ENCODE measurements at regions not wholly inside any gene's neighbourhood (a gene's known extent, or its start where the extent isn't known, plus 50 kb on each side); places are given as distances from the start of the nearest gene placed in this dataset.

DNA sequence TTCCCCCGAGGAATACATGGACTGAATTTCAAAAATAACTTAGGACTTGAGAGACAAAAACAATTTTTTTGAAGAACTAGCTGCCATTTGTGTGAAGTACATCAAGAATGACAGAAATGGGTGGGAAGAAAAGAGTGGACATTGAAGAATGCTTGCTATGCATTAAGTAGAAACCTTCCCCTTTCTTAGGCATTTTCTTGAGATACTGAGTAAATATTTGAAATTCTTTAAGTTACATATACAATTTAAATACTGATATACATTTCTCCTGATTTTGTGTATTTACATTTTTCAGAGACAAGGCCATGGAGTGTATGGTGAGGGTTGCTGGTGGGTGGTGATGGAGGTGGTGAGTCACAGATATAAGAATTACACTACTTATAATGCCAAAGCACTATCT, 319.3 kb upstream of the ADAMTSL1 start:
- Mint-ChIP-seq H3K27me3 (ENCODE audit: unreplicated experiment) (no peaks in the 10 kb centered on the region), H3K4me3 (ENCODE audit: unreplicated experiment) (no peak overlapping the region), H3K4me1 (ENCODE audit: unreplicated experiment) (no peaks in the 10 kb centered on the region), H3K9me3 (ENCODE audit: unreplicated experiment) (no peaks in the 10 kb centered on the region), H3K36me3 (ENCODE audit: low read depth, unreplicated experiment) (no peaks in the 10 kb centered on the region), H3K27ac (ENCODE audit: unreplicated experiment) (no peak overlapping the region)
- TF ChIP-seq, protein P1, sequence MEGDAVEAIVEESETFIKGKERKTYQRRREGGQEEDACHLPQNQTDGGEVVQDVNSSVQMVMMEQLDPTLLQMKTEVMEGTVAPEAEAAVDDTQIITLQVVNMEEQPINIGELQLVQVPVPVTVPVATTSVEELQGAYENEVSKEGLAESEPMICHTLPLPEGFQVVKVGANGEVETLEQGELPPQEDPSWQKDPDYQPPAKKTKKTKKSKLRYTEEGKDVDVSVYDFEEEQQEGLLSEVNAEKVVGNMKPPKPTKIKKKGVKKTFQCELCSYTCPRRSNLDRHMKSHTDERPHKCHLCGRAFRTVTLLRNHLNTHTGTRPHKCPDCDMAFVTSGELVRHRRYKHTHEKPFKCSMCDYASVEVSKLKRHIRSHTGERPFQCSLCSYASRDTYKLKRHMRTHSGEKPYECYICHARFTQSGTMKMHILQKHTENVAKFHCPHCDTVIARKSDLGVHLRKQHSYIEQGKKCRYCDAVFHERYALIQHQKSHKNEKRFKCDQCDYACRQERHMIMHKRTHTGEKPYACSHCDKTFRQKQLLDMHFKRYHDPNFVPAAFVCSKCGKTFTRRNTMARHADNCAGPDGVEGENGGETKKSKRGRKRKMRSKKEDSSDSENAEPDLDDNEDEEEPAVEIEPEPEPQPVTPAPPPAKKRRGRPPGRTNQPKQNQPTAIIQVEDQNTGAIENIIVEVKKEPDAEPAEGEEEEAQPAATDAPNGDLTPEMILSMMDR (IDR thresholded peaks at IDR 0.05; ENCODE audit: unreplicated experiment), result no peak
- DNase-seq (ENCODE audit: low spot score), result no peak

DNA sequence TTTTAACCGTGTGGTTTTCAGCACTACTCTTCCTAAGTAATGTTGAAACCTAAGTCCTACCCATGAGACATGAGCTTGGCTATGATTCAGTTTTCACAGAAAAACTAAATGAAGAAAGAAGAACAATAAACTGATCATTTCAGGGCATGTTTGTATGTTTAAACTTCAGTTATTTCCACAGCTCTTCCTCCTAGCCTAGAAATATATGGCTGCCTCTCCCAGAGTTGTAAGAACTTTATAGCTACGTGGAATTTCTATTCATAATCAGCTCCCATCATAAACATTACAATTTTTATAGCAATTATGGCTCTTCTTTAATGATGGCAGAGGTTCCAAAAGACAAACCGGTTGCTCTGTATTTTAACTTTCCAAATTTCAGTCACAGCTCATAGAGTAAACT, 314.7 kb upstream of the ADAMTSL1 start:
- Mint-ChIP-seq H3K27me3 (ENCODE audit: unreplicated experiment) (no peaks in the 10 kb centered on the region), H3K36me3 (ENCODE audit: low read depth, unreplicated experiment) (no peaks in the 10 kb centered on the region), H3K9me3 (ENCODE audit: unreplicated experiment) (no peaks in the 10 kb centered on the region), H3K4me1 (ENCODE audit: unreplicated experiment) (no peaks in the 10 kb centered on the region), H3K27ac (ENCODE audit: unreplicated experiment) (no peak overlapping the region), H3K4me3 (ENCODE audit: unreplicated experiment) (no peak overlapping the region)
- DNase-seq (ENCODE audit: low spot score), result no peak
- TF ChIP-seq, protein P1 (IDR thresholded peaks at IDR 0.05; ENCODE audit: unreplicated experiment), result no peak

DNA sequence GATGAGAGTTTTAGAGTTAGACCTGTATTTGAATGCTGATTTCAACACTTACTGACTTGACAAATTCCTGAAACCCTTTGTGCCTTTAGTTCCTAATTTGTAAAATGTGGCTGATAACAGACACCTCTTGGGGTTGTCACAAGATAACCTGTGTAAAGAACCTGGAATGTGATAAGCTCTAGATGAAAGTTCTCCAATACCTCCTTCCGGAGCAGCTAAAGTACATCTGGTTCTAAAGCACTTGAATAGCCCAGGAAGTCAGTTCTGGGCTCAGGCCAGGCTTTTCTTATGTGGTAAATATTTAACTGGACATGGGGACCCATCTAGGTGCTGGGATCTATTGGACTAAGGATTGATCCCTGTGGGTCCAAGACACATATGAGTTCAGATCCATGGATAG, 310.8 kb upstream of the ADAMTSL1 start:
- no peak for DNase-seq (ENCODE audit: low spot score)
- TF ChIP-seq, protein P1 (IDR thresholded peaks at IDR 0.05; ENCODE audit: unreplicated experiment), result no peak
- no peak overlapping the region for H3K4me3 Mint-ChIP-seq (ENCODE audit: unreplicated experiment)
- no peaks in the 10 kb centered on the region for H3K36me3 Mint-ChIP-seq (ENCODE audit: low read depth, unreplicated experiment)
- no peak overlapping the region for H3K27ac Mint-ChIP-seq (ENCODE audit: unreplicated experiment)
- no peaks in the 10 kb centered on the region for H3K4me1 Mint-ChIP-seq (ENCODE audit: unreplicated experiment)
- no peaks in the 10 kb centered on the region for H3K9me3 Mint-ChIP-seq (ENCODE audit: unreplicated experiment)
- no peaks in the 10 kb centered on the region for H3K27me3 Mint-ChIP-seq (ENCODE audit: unreplicated experiment)

DNA sequence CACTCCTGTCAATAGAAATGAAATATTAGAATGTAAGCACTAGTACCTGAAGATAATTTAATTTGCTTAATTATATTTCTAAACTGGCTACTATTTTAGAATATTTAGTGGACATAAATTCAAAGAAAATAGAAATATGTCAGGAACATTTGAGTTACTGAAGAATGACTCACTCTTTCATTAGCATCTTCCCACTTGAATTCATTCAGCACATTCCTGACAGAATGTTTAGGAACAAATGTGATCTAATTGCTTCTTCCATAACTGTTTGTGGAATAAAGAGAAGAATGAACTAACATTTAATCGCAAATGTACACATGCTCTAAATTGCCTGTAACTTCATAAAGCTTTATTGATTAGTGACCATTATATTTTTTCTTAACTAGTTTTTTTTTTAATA, 306.2 kb upstream of the ADAMTSL1 start:
- Mint-ChIP-seq H3K9me3 (ENCODE audit: unreplicated experiment) (no peaks in the 10 kb centered on the region), H3K27me3 (ENCODE audit: unreplicated experiment) (peaks cover 2% of the 10 kb centered on the region), H3K4me3 (ENCODE audit: unreplicated experiment) (no peak overlapping the region)

DNA sequence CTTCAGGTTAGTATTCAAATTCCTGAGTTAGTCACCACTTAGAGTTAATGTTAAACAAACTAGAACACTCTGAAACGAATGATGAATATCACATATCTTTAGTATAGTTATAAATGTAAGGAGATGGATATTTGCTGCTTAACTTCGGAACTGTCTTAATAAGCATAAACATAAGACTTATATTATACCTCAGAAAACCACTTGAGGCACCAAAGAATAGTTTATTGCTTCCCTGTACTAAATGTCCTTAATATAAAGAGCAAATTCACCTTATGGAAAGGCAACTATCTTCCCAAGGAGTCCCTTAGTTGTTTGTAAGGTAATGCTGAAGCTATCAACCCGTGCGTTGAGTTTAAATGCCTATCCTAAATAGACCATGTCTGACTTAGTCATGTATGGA, 300.0 kb upstream of the ADAMTSL1 start:
- Mint-ChIP-seq H3K9me3 (ENCODE audit: unreplicated experiment) (peaks cover 6% of the 10 kb centered on the region), H3K27me3 (ENCODE audit: unreplicated experiment) (peaks cover 2% of the 10 kb centered on the region), H3K36me3 (ENCODE audit: low read depth, unreplicated experiment) (no peaks in the 10 kb centered on the region), H3K27ac (ENCODE audit: unreplicated experiment) (no peak overlapping the region), H3K4me1 (ENCODE audit: unreplicated experiment) (no peaks in the 10 kb centered on the region), H3K4me3 (ENCODE audit: unreplicated experiment) (no peak overlapping the region)
- TF ChIP-seq, protein P1 (IDR thresholded peaks at IDR 0.05; ENCODE audit: unreplicated experiment), result no peak
- DNase-seq (ENCODE audit: low spot score), result no peak

More for the DNA sequence above, 306.2 kb upstream of the ADAMTSL1 start:
- TF ChIP-seq, protein P1 (IDR thresholded peaks at IDR 0.05; ENCODE audit: unreplicated experiment), result no peak
- Mint-ChIP-seq H3K36me3 (ENCODE audit: low read depth, unreplicated experiment) (no peaks in the 10 kb centered on the region), H3K27ac (ENCODE audit: unreplicated experiment) (no peak overlapping the region), H3K4me1 (ENCODE audit: unreplicated experiment) (no peaks in the 10 kb centered on the region)
- DNase-seq (ENCODE audit: low spot score), result no peak

Data from endothelial cell (in vitro differentiated cells).